T-helper 17 cell (primary cell): ENCODE measurements at regions not wholly inside any gene's neighbourhood (a gene's known extent, or its start where the extent isn't known, plus 50 kb on each side); places are given as distances from the start of the nearest gene placed in this dataset.
"Not testable (repeated sequence)": the region's sequence is repeated elsewhere in the genome, so short reads cannot be mapped to it uniquely, and the experiment has no call there.

ENCODE experiments used
- ATAC-seq: fragments of 150-1000 bp; cut with Tn5 transposase; 2 replicates; pipeline ENCODE4 v1.10.0; 2021; ENCODE audit warnings: mild to moderate bottlenecking, moderate library complexity
- DNase-seq, 3 donors: peaks; one replicate each; pipeline versions ENCODE4 v3.0.0 to v3.0.0-alpha.2; 2020 to 2021
- H3K9me3 ChIP-seq: one replicate; pipeline ENCODE4 v1.7.0; 2013; ENCODE audit warnings: low read length, mild to moderate bottlenecking; ENCODE audit not compliant: control insufficient read depth, poor library complexity, severe bottlenecking
- H3K27ac Mint-ChIP-seq: one replicate; pipeline ENCODE4 v1.8.0; 2022; ENCODE audit warnings: mild to moderate bottlenecking, moderate library complexity, mixed read lengths
- H3K27me3 Mint-ChIP-seq: one replicate; pipeline ENCODE4 v1.8.0; 2022; ENCODE audit warnings: mixed read lengths
- H3K36me3 Mint-ChIP-seq: one replicate; pipeline ENCODE4 v1.8.0; 2022; ENCODE audit warnings: low read depth, mixed read lengths
- H3K4me1 Mint-ChIP-seq: one replicate; pipeline ENCODE4 v1.8.0; 2022; ENCODE audit warnings: mild to moderate bottlenecking, mixed read lengths
- H3K4me3 Mint-ChIP-seq: one replicate; pipeline ENCODE4 v1.8.0; 2022; ENCODE audit warnings: mild to moderate bottlenecking, moderate library complexity, mixed read lengths

GRCh38 chr10:78442836-78443550 lies 409.3 kb downstream of the RPS24 start:
- ATAC-seq (no peak), DNase-seq (no peak)
- Mint-ChIP-seq H3K4me1 (peaks cover 4% of the 10 kb centered on the region), H3K27me3 (peaks cover 39% of the 10 kb centered on the region), H3K27ac (no peak overlapping the region), H3K36me3 (peaks cover 2% of the 10 kb centered on the region), H3K4me3 (no peak overlapping the region)
- no peaks in the 10 kb centered on the region for H3K9me3 ChIP-seq

- Mint-ChIP-seq H3K27me3 (peaks cover 34% of the 10 kb centered on the region), H3K4me3 (no peak overlapping the region), H3K27ac (no peak overlapping the region), H3K4me1 (peaks cover under 1% of the 10 kb centered on the region), H3K36me3 (peaks cover 2% of the 10 kb centered on the region)
- DNase-seq (no peak), ATAC-seq (no peak)
- no peaks in the 10 kb centered on the region for H3K9me3 ChIP-seq
Measured at GRCh38 chr10:78443900-78444571, 410.4 kb downstream of the RPS24 start.

- not testable (repeated sequence) for H3K4me1 Mint-ChIP-seq
Measured at GRCh38 chr10:78444741-78445140, 411.1 kb downstream of the RPS24 start.

GRCh38 chr10:78445308-78445707 lies 411.6 kb downstream of the RPS24 start:
- no peaks in the 10 kb centered on the region for H3K9me3 ChIP-seq
- Mint-ChIP-seq H3K27ac (no peak overlapping the region), H3K4me3 (no peak overlapping the region), H3K27me3 (peaks cover 30% of the 10 kb centered on the region), H3K36me3 (peaks cover 2% of the 10 kb centered on the region), H3K4me1 (no peaks in the 10 kb centered on the region)
- no peak for ATAC-seq
- no peak for DNase-seq

More at GRCh38 chr10:78444741-78445140, 411.1 kb downstream of the RPS24 start:
- peaks cover 30% of the 10 kb centered on the region for H3K27me3 Mint-ChIP-seq
- H3K9me3 ChIP-seq, DNase-seq, ATAC-seq, H3K27ac Mint-ChIP-seq, H3K36me3 Mint-ChIP-seq, H3K4me3 Mint-ChIP-seq: not testable (repeated sequence)

- Mint-ChIP-seq H3K4me3 (no peak overlapping the region), H3K27me3 (peaks cover 45% of the 10 kb centered on the region), H3K36me3 (peaks cover 2% of the 10 kb centered on the region), H3K27ac (no peak overlapping the region), H3K4me1 (peaks cover 4% of the 10 kb centered on the region)
- no peak for ATAC-seq
- no peak for DNase-seq
- H3K9me3 ChIP-seq: no peaks in the 10 kb centered on the region
Measured at GRCh38 chr10:78448470-78448869, 414.8 kb downstream of the RPS24 start.

- Mint-ChIP-seq H3K27me3 (peaks cover 47% of the 10 kb centered on the region), H3K36me3 (peaks cover 2% of the 10 kb centered on the region), H3K4me1 (peaks cover 4% of the 10 kb centered on the region), H3K4me3 (no peak overlapping the region), H3K27ac (no peak overlapping the region)
- H3K9me3 ChIP-seq: no peaks in the 10 kb centered on the region
- ATAC-seq (no peak), DNase-seq (no peak)
Measured at GRCh38 chr10:78448994-78449418, 415.3 kb downstream of the RPS24 start.

GRCh38 chr10:78449554-78449953 lies 415.9 kb downstream of the RPS24 start:
- no peak for ATAC-seq

GRCh38 chr10:78450239-78450638 lies 416.6 kb downstream of the RPS24 start:
- peaks cover 51% of the 10 kb centered on the region for H3K27me3 Mint-ChIP-seq

More at GRCh38 chr10:78449554-78449953, 415.9 kb downstream of the RPS24 start:
- no peaks in the 10 kb centered on the region for H3K9me3 ChIP-seq
- Mint-ChIP-seq H3K4me1 (peaks cover 4% of the 10 kb centered on the region), H3K36me3 (peaks cover 2% of the 10 kb centered on the region), H3K4me3 (no peak overlapping the region), H3K27ac (no peak overlapping the region), H3K27me3 (peaks cover 52% of the 10 kb centered on the region)
- DNase-seq: no peak

GRCh38 chr10:78450807-78451485 lies 417.3 kb downstream of the RPS24 start:
- no peak for DNase-seq
- Mint-ChIP-seq H3K27me3 (peaks cover 49% of the 10 kb centered on the region), H3K36me3 (peaks cover 2% of the 10 kb centered on the region), H3K4me1 (peaks cover 4% of the 10 kb centered on the region), H3K27ac (no peak overlapping the region), H3K4me3 (no peak overlapping the region)
- no peak for ATAC-seq
- H3K9me3 ChIP-seq: no peaks in the 10 kb centered on the region

More at GRCh38 chr10:78450239-78450638, 416.6 kb downstream of the RPS24 start:
- DNase-seq: no peak
- ATAC-seq: no peak
- H3K9me3 ChIP-seq: no peaks in the 10 kb centered on the region
- Mint-ChIP-seq H3K4me1 (peaks cover 4% of the 10 kb centered on the region), H3K36me3 (peaks cover 2% of the 10 kb centered on the region), H3K27ac (no peak overlapping the region), H3K4me3 (no peak overlapping the region)

- DNase-seq (no peak), ATAC-seq (no peak)
- Mint-ChIP-seq H3K4me1 (peaks cover 4% of the 10 kb centered on the region), H3K36me3 (peaks cover 2% of the 10 kb centered on the region), H3K27ac (no peak overlapping the region), H3K4me3 (no peak overlapping the region), H3K27me3 (peaks cover 48% of the 10 kb centered on the region)
- H3K9me3 ChIP-seq: no peaks in the 10 kb centered on the region
Measured at GRCh38 chr10:78451592-78451991, 417.9 kb downstream of the RPS24 start.

GRCh38 chr10:78454123-78454645 lies 420.5 kb downstream of the RPS24 start:
- Mint-ChIP-seq H3K27ac (no peak overlapping the region), H3K4me3 (no peak overlapping the region), H3K36me3 (no peaks in the 10 kb centered on the region), H3K27me3 (peaks cover 36% of the 10 kb centered on the region), H3K4me1 (peaks cover 4% of the 10 kb centered on the region)
- H3K9me3 ChIP-seq: no peaks in the 10 kb centered on the region
- no peak for ATAC-seq
- DNase-seq: no peak

GRCh38 chr10:78455236-78455635 lies 421.6 kb downstream of the RPS24 start:
- no peaks in the 10 kb centered on the region for H3K36me3 Mint-ChIP-seq
- peaks cover 40% of the 10 kb centered on the region for H3K27me3 Mint-ChIP-seq
- DNase-seq (no peak), ATAC-seq (no peak)
- H3K9me3 ChIP-seq: no peaks in the 10 kb centered on the region
- H3K4me1 Mint-ChIP-seq: peaks cover 4% of the 10 kb centered on the region
- no peak overlapping the region for H3K27ac Mint-ChIP-seq
- no peak overlapping the region for H3K4me3 Mint-ChIP-seq

GRCh38 chr10:78455811-78456210 lies 422.1 kb downstream of the RPS24 start:
- DNase-seq (no peak), ATAC-seq (no peak)
- peak overlapping the region; percentile 45 for H3K27ac Mint-ChIP-seq
- H3K9me3 ChIP-seq: no peaks in the 10 kb centered on the region
- H3K36me3 Mint-ChIP-seq: no peaks in the 10 kb centered on the region
- peaks cover under 1% of the 10 kb centered on the region for H3K4me1 Mint-ChIP-seq
- no peak overlapping the region for H3K4me3 Mint-ChIP-seq
- H3K27me3 Mint-ChIP-seq: peaks cover 40% of the 10 kb centered on the region
